Caco-2 (cell line): ENCODE measurements at regions not wholly inside any gene's neighbourhood (a gene's known extent, or its start where the extent isn't known, plus 50 kb on each side); places are given as distances from the start of the nearest gene placed in this dataset.
"Not testable (repeated sequence)": the region's sequence is repeated elsewhere in the genome, so short reads cannot be mapped to it uniquely, and the experiment has no call there.

Experiments
- BruUV-seq: library from RNA; stranded (reverse); fragments of 400-500 nt; replicated peaks from 2 replicates; lab custom pipeline; 2021; lab: Mats Ljungman, UMichigan
- CTCF ChIA-PET: fragments of 300-600 bp; sonication (Branson Sonifier 250); formaldehyde crosslinking; loops from one replicate; lab custom pipeline; 2022; ENCODE audit warnings: antibody characterized with exemption; lab: Charles Lee
- POLR2A ChIA-PET: fragments of 300-600 bp; sonication (Branson Sonifier 250); formaldehyde crosslinking; loops from one replicate; lab custom pipeline; 2022; ENCODE audit warnings: antibody characterized with exemption; lab: Charles Lee
- DNase-seq, 2 experiments: peaks; one replicate each; pipeline versions ENCODE4 v3.0.0 to v3.0.0-alpha.2; 2020 to 2022
- H3K27me3 ChIP-seq: replicated peaks from 2 replicates; pipeline ENCODE4 v1.6.0; 2011; ENCODE audit warnings: low read length; ENCODE audit not compliant: control insufficient read depth, insufficient read depth
- H3K36me3 ChIP-seq: 2 replicates; pipeline ENCODE4 v1.5.1; 2011; ENCODE audit warnings: low read length; ENCODE audit not compliant: control insufficient read depth, insufficient read depth
- H3K4me1 ChIP-seq: fragments of 250-450 bp; sonication (Bioruptor Pico); 2 replicates; pipeline ENCODE4 v1.5.1; 2020; ENCODE audit warnings: mild to moderate bottlenecking
- H3K4me3 ChIP-seq: 2 replicates; pipeline ENCODE4 v1.5.1; 2011; ENCODE audit warnings: low read depth, mild to moderate bottlenecking, control low read depth, low read length
- H3K9me3 ChIP-seq: fragments of 250-450 bp; sonication (Bioruptor Pico); 2 replicates; pipeline ENCODE4 v1.5.1; 2020; ENCODE audit warnings: mild to moderate bottlenecking, moderate library complexity
- H3K27ac Mint-ChIP-seq: one replicate; pipeline ENCODE4 v1.8.0; 2022; ENCODE audit warnings: mixed read lengths; ENCODE audit not compliant: unreplicated experiment
- H3K27me3 Mint-ChIP-seq: one replicate; pipeline ENCODE4 v1.8.0; 2022; ENCODE audit warnings: mixed read lengths; ENCODE audit not compliant: insufficient read depth, unreplicated experiment
- H3K36me3 Mint-ChIP-seq: one replicate; pipeline ENCODE4 v1.8.0; 2022; ENCODE audit warnings: mild to moderate bottlenecking, mixed read lengths; ENCODE audit not compliant: insufficient read depth, unreplicated experiment
- H3K4me1 Mint-ChIP-seq: one replicate; pipeline ENCODE4 v1.8.0; 2022; ENCODE audit warnings: low read depth, mixed read lengths; ENCODE audit not compliant: unreplicated experiment
- H3K4me3 Mint-ChIP-seq: one replicate; pipeline ENCODE4 v1.8.0; 2022; ENCODE audit warnings: mild to moderate bottlenecking, moderate library complexity, mixed read lengths; ENCODE audit not compliant: unreplicated experiment
- H3K9me3 Mint-ChIP-seq: one replicate; pipeline ENCODE4 v1.8.0; 2022; ENCODE audit warnings: mixed read lengths; ENCODE audit not compliant: unreplicated experiment
- intact Hi-C: fragments of 100-400 bp; cut with micrococcal nuclease; formaldehyde crosslinking; loops from one replicate; pipeline ENCODE4 v1.10.0; 2022; ENCODE audit not compliant: unreplicated experiment

DNA sequence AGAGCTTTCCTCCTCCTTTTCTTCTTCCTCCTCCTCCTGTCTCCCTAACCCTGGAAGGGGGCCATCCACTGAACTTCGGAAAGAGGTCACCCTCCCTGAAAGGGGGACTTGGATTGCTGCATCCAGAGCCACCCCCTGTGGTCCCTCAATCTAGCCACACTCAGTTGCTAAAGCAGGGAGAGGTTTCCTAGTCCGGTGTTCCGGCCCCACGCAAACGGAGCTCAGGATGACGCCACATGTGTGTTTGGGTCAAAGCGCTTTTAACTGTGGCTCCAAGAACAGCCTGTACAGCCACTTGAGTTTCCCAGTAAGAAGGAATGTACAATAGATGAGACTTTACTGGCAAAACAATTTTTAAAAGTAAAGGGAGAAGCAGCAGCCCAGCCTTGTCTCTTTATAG lies 206.9 kb upstream of the IRF2BP2 start:
- H3K27me3 ChIP-seq, CTCF ChIA-PET, H3K4me3 ChIP-seq, H3K27me3 Mint-ChIP-seq, H3K4me3 Mint-ChIP-seq, H3K9me3 ChIP-seq, DNase-seq, intact Hi-C loops, H3K36me3 ChIP-seq, H3K9me3 Mint-ChIP-seq: not testable (repeated sequence)
- H3K4me1 ChIP-seq = peaks cover 17% of the 10 kb centered on the region
- Mint-ChIP-seq H3K36me3 (peaks cover 10% of the 10 kb centered on the region), H3K27ac (peak overlapping the region; percentile 94), H3K4me1 (peaks cover 20% of the 10 kb centered on the region)
- TSS peak; percentile 81 for BruUV-seq
- POLR2A ChIA-PET = interaction anchor here (0.6 kb wide), 1 partner anchor 206 kb away, joined by 3 read pairs; no protein-coding TSS in a partner anchor

DNA sequence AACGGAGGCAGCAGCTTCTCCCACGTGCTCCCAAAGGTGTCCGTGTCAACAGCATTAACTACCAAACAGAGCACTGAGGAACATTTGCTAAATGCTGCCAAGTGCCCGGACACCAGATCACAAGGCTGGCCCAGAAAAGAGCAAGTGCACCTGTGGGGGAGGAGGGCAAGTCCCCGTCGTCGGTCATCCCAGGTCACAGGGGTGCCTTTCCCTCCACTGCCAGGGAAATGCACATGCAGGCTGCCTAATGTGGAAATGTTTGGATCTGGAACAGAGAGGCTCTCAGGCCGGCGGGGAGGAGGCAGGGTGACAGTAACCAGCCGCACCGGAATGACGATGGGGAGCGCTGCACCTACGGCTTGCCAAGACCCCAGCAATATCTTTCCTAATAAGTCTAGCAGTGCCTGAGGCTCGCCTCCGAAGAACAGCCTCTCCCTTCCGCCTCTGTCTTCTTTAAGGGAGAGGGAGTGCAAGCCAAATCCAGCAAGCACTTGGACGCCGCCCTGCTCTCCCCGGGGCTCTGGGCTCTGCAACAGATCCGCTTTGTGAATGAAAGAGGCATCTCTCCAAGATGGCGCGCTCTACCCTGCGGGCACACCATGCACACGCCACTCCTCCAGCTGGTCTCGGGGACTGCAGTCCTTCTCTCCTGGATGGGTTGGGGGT lies 206.3 kb upstream of the IRF2BP2 start:
- Mint-ChIP-seq H3K36me3 (peaks cover 10% of the 10 kb centered on the region), H3K27ac (peak overlapping the region; percentile 94), H3K4me1 (peaks cover 20% of the 10 kb centered on the region)
- intact Hi-C loops, H3K27me3 ChIP-seq, H3K4me3 Mint-ChIP-seq, H3K4me3 ChIP-seq, H3K9me3 ChIP-seq, POLR2A ChIA-PET, BruUV-seq, H3K9me3 Mint-ChIP-seq, H3K27me3 Mint-ChIP-seq, DNase-seq, CTCF ChIA-PET, H3K36me3 ChIP-seq: not testable (repeated sequence)
- peaks cover 12% of the 10 kb centered on the region for H3K4me1 ChIP-seq

DNA sequence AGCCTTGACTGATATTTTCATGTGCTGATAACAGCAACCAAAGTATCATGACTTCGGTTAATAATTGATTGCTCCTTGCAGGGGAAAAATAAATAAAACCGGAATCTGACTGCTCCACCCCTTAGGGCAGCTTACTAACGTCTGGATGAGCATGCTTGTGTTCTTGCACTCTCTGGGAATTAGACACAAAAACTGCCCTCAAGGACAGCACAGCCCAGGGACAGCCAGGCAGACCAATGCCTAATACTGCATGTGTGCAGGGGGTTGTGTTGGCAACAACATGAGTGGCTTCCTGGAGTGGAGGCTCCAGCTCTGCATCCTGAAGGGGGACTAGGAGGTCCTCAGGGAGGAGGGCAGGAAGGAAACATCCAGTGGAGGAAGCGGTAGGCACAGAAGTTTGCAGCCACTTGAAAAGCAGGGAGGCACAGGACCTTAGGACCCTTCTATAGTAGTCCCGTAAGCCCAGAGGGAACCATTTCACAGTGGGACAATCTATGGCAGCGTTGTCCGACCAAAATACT lies 205.4 kb upstream of the IRF2BP2 start:
- H3K9me3 Mint-ChIP-seq, H3K27me3 ChIP-seq, intact Hi-C loops, CTCF ChIA-PET, H3K4me3 ChIP-seq, H3K4me1 ChIP-seq, H3K4me3 Mint-ChIP-seq, H3K27me3 Mint-ChIP-seq, H3K36me3 ChIP-seq, H3K9me3 ChIP-seq, POLR2A ChIA-PET, H3K27ac Mint-ChIP-seq: not testable (repeated sequence)
- BruUV-seq = TSS peak; percentile 19
- peaks cover 15% of the 10 kb centered on the region for H3K4me1 Mint-ChIP-seq
- peaks cover 10% of the 10 kb centered on the region for H3K36me3 Mint-ChIP-seq
- DNase-seq = peak in 1 of 2 experiments; percentile 46

GRCh38 chr1:234814235-234814634 lies 204.3 kb upstream of the IRF2BP2 start:
- H3K4me3 Mint-ChIP-seq, H3K27me3 Mint-ChIP-seq, H3K27ac Mint-ChIP-seq, intact Hi-C loops, BruUV-seq, H3K4me3 ChIP-seq, H3K4me1 ChIP-seq, H3K9me3 Mint-ChIP-seq, CTCF ChIA-PET, H3K4me1 Mint-ChIP-seq, H3K27me3 ChIP-seq, DNase-seq, H3K36me3 ChIP-seq, H3K9me3 ChIP-seq, POLR2A ChIA-PET: not testable (repeated sequence)
- H3K36me3 Mint-ChIP-seq = peaks cover 10% of the 10 kb centered on the region

DNA sequence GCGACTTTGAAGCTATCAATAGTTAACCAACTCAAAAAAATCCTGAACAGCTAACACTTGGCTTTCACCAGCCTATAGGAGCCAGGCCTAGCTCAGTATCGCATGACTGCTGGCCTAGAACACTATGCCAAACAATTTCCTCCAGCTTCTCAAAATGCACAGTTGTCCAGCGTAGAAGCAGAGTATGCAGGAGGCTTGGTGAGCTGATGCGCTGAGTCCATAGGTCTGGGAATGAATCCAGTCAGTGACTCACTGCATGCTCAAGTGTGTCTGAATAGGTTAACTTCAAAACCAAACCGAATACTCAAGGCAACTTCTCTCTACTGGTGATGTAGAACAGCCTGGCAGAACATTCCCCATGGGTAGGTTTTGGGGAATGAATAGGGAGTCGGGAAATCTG lies 201.8 kb upstream of the IRF2BP2 start:
- intact Hi-C loops, POLR2A ChIA-PET, CTCF ChIA-PET, H3K36me3 Mint-ChIP-seq, H3K4me1 Mint-ChIP-seq, H3K27me3 Mint-ChIP-seq, H3K4me1 ChIP-seq, BruUV-seq, H3K4me3 ChIP-seq, H3K9me3 Mint-ChIP-seq, H3K4me3 Mint-ChIP-seq, H3K9me3 ChIP-seq, H3K27me3 ChIP-seq, H3K36me3 ChIP-seq, DNase-seq, H3K27ac Mint-ChIP-seq: not testable (repeated sequence)

GRCh38 chr1:234810726-234811125 lies 200.7 kb upstream of the IRF2BP2 start:
- POLR2A ChIA-PET, H3K4me1 ChIP-seq, BruUV-seq, H3K27ac Mint-ChIP-seq, H3K4me3 ChIP-seq, H3K36me3 ChIP-seq, DNase-seq, H3K36me3 Mint-ChIP-seq, H3K9me3 Mint-ChIP-seq, intact Hi-C loops, H3K9me3 ChIP-seq, H3K27me3 Mint-ChIP-seq, H3K4me1 Mint-ChIP-seq, H3K4me3 Mint-ChIP-seq, H3K27me3 ChIP-seq, CTCF ChIA-PET: not testable (repeated sequence)

- H3K9me3 ChIP-seq, DNase-seq, H3K36me3 ChIP-seq, H3K27me3 ChIP-seq, H3K4me1 Mint-ChIP-seq, H3K27me3 Mint-ChIP-seq, H3K9me3 Mint-ChIP-seq, intact Hi-C loops, POLR2A ChIA-PET, H3K27ac Mint-ChIP-seq, H3K4me3 ChIP-seq, H3K4me3 Mint-ChIP-seq, CTCF ChIA-PET, BruUV-seq, H3K36me3 Mint-ChIP-seq, H3K4me1 ChIP-seq: not testable (repeated sequence)
Measured at GRCh38 chr1:234809854-234810245, 199.9 kb upstream of the IRF2BP2 start.
